ENCODE measurements at regions not wholly inside any gene's neighbourhood (a gene's known extent, or its start where the extent isn't known, plus 50 kb on each side); places are given as distances from the start of the nearest gene placed in this dataset.

DNA sequence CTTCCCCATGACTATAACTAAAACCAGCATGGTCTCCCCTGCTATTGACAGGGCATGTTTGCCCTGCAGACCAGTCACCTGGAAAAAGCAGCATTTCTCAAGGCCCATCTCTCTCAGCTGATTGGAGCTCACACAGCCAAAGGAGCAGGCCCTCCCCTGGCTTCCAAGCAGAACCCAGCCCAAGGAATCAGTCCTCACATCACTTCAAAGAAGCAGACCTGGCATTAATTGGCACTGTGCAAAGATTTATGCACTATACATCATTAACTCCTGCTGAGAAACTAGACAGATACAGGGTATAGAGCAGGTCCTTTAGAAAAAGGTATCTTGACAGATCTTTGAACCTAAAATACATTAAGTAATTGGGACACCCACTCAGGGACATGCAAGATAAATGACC, 323.8 kb upstream of the PPP2R3A start:
- H3K27me3 ChIP-seq (ENCODE audit: insufficient read depth, low read length, poor library complexity): no peaks in the 10 kb centered on the region
- H3K79me2 ChIP-seq (ENCODE audit: insufficient read depth, low read length): no peaks in the 10 kb centered on the region
- H2AFZ ChIP-seq (ENCODE audit: low read depth, low read length): no peak overlapping the region
- H3K27ac ChIP-seq (ENCODE audit: low read length): no peak overlapping the region
- H3K36me3 ChIP-seq (ENCODE audit: insufficient read depth, low read length): no peaks in the 10 kb centered on the region
- H3K4me1 ChIP-seq (ENCODE audit: insufficient read depth, low read length): no peaks in the 10 kb centered on the region
- no peak for TF ChIP-seq EZH2 (IDR thresholded peaks at IDR 0.05; ENCODE audit: borderline replicate concordance, low read depth, low read length, severe bottlenecking)
- TF ChIP-seq, protein P1, sequence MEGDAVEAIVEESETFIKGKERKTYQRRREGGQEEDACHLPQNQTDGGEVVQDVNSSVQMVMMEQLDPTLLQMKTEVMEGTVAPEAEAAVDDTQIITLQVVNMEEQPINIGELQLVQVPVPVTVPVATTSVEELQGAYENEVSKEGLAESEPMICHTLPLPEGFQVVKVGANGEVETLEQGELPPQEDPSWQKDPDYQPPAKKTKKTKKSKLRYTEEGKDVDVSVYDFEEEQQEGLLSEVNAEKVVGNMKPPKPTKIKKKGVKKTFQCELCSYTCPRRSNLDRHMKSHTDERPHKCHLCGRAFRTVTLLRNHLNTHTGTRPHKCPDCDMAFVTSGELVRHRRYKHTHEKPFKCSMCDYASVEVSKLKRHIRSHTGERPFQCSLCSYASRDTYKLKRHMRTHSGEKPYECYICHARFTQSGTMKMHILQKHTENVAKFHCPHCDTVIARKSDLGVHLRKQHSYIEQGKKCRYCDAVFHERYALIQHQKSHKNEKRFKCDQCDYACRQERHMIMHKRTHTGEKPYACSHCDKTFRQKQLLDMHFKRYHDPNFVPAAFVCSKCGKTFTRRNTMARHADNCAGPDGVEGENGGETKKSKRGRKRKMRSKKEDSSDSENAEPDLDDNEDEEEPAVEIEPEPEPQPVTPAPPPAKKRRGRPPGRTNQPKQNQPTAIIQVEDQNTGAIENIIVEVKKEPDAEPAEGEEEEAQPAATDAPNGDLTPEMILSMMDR (IDR thresholded peaks at IDR 0.05; ENCODE audit: borderline replicate concordance, extremely low read depth, low read length, poor library complexity, severe bottlenecking): no peak
- H3K9me3 ChIP-seq (ENCODE audit: insufficient read depth, low read length, severe bottlenecking): no peaks in the 10 kb centered on the region
- no peaks in the 10 kb centered on the region for H4K20me1 ChIP-seq (ENCODE audit: insufficient read depth, low read length)
- no peak overlapping the region for H3K4me2 ChIP-seq (ENCODE audit: insufficient read depth, low read length)
- H3K9ac ChIP-seq (ENCODE audit: low read depth, low read length): no peak overlapping the region
- H3K4me3 ChIP-seq (ENCODE audit: low read depth in 1 of 2, low read length in 2 of 2): no peak overlapping the region
- ATAC-seq (ENCODE audit: insufficient read depth, low read depth) (no peak), DNase-seq (no peak)

GRCh38 chr3:135645541-135645940, 320.0 kb upstream of the PPP2R3A start:
- DNase-seq: no peak
- H3K36me3 ChIP-seq (ENCODE audit: insufficient read depth, low read length): no peaks in the 10 kb centered on the region
- no peak overlapping the region for H3K9ac ChIP-seq (ENCODE audit: low read depth, low read length)
- no peaks in the 10 kb centered on the region for H4K20me1 ChIP-seq (ENCODE audit: insufficient read depth, low read length)
- TF ChIP-seq, protein P1 (IDR thresholded peaks at IDR 0.05; ENCODE audit: borderline replicate concordance, extremely low read depth, low read length, poor library complexity, severe bottlenecking): no peak
- no peak for TF ChIP-seq EZH2 (IDR thresholded peaks at IDR 0.05; ENCODE audit: borderline replicate concordance, low read depth, low read length, severe bottlenecking)
- no peak overlapping the region for H3K27ac ChIP-seq (ENCODE audit: low read length)
- H3K9me3 ChIP-seq (ENCODE audit: insufficient read depth, low read length, severe bottlenecking): no peaks in the 10 kb centered on the region
- H3K4me1 ChIP-seq (ENCODE audit: insufficient read depth, low read length): no peaks in the 10 kb centered on the region
- no peak overlapping the region for H3K4me3 ChIP-seq (ENCODE audit: low read depth in 1 of 2, low read length in 2 of 2)
- no peak for ATAC-seq (ENCODE audit: insufficient read depth, low read depth)
- H3K4me2 ChIP-seq (ENCODE audit: insufficient read depth, low read length): no peak overlapping the region
- H3K79me2 ChIP-seq (ENCODE audit: insufficient read depth, low read length): no peaks in the 10 kb centered on the region
- H2AFZ ChIP-seq (ENCODE audit: low read depth, low read length): no peak overlapping the region
- H3K27me3 ChIP-seq (ENCODE audit: insufficient read depth, low read length, poor library complexity): no peaks in the 10 kb centered on the region

- Histone ChIP-seq H3K79me2 (ENCODE audit: insufficient read depth, low read length) (no peaks in the 10 kb centered on the region), H3K27ac (ENCODE audit: low read length) (no peak overlapping the region), H3K36me3 (ENCODE audit: insufficient read depth, low read length) (no peaks in the 10 kb centered on the region), H3K4me3 (ENCODE audit: low read depth in 1 of 2, low read length in 2 of 2) (no peak overlapping the region), H2AFZ (ENCODE audit: low read depth, low read length) (no peak overlapping the region), H3K4me1 (ENCODE audit: insufficient read depth, low read length) (no peaks in the 10 kb centered on the region), H3K27me3 (ENCODE audit: insufficient read depth, low read length, poor library complexity) (no peaks in the 10 kb centered on the region), H4K20me1 (ENCODE audit: insufficient read depth, low read length) (no peaks in the 10 kb centered on the region), H3K9me3 (ENCODE audit: insufficient read depth, low read length, severe bottlenecking) (no peaks in the 10 kb centered on the region), H3K9ac (ENCODE audit: low read depth, low read length) (no peak overlapping the region), H3K4me2 (ENCODE audit: insufficient read depth, low read length) (no peak overlapping the region)
- TF ChIP-seq, protein P1 (IDR thresholded peaks at IDR 0.05; ENCODE audit: borderline replicate concordance, extremely low read depth, low read length, poor library complexity, severe bottlenecking): no peak
- no peak for TF ChIP-seq EZH2 (IDR thresholded peaks at IDR 0.05; ENCODE audit: borderline replicate concordance, low read depth, low read length, severe bottlenecking)
- DNase-seq (no peak), ATAC-seq (ENCODE audit: insufficient read depth, low read depth) (no peak)
Measured at GRCh38 chr3:135646873-135647272, 318.7 kb upstream of the PPP2R3A start.

DNA sequence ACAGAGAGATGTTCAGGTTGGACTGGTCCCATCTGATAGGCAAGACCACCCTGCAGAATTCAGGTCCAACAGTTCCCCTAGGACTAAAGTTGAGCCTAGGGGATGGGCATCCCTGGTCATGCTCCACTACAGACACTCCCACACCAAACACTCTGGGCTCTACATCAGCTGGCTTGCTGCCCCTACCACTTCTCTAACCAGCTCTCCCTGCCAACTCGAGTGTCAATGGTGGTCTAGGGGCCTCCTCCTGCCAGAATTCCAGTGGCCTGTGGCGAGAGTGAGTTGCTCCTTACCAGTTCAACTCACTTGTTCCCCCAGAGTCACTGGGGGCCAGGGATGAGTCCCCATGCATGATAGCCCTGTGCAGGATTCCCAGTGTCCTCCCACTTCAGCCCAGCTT, 316.2 kb upstream of the PPP2R3A start:
- Histone ChIP-seq H3K36me3 (ENCODE audit: insufficient read depth, low read length) (no peaks in the 10 kb centered on the region), H3K9ac (ENCODE audit: low read depth, low read length) (no peak overlapping the region), H3K27me3 (ENCODE audit: insufficient read depth, low read length, poor library complexity) (no peaks in the 10 kb centered on the region), H2AFZ (ENCODE audit: low read depth, low read length) (no peak overlapping the region), H3K4me3 (ENCODE audit: low read depth in 1 of 2, low read length in 2 of 2) (no peak overlapping the region), H3K79me2 (ENCODE audit: insufficient read depth, low read length) (no peaks in the 10 kb centered on the region), H4K20me1 (ENCODE audit: insufficient read depth, low read length) (no peaks in the 10 kb centered on the region), H3K9me3 (ENCODE audit: insufficient read depth, low read length, severe bottlenecking) (no peaks in the 10 kb centered on the region), H3K27ac (ENCODE audit: low read length) (no peak overlapping the region), H3K4me2 (ENCODE audit: insufficient read depth, low read length) (no peak overlapping the region), H3K4me1 (ENCODE audit: insufficient read depth, low read length) (no peaks in the 10 kb centered on the region)
- ATAC-seq (ENCODE audit: insufficient read depth, low read depth) (no peak), DNase-seq (no peak)
- no peak for TF ChIP-seq EZH2 (IDR thresholded peaks at IDR 0.05; ENCODE audit: borderline replicate concordance, low read depth, low read length, severe bottlenecking)
- TF ChIP-seq, protein P1 (IDR thresholded peaks at IDR 0.05; ENCODE audit: borderline replicate concordance, extremely low read depth, low read length, poor library complexity, severe bottlenecking): no peak

Data from DND-41 (cell line).